ENCODE measurements at regions not wholly inside any gene's neighbourhood (a gene's known extent, or its start where the extent isn't known, plus 50 kb on each side); places are given as distances from the start of the nearest gene placed in this dataset.

DNA sequence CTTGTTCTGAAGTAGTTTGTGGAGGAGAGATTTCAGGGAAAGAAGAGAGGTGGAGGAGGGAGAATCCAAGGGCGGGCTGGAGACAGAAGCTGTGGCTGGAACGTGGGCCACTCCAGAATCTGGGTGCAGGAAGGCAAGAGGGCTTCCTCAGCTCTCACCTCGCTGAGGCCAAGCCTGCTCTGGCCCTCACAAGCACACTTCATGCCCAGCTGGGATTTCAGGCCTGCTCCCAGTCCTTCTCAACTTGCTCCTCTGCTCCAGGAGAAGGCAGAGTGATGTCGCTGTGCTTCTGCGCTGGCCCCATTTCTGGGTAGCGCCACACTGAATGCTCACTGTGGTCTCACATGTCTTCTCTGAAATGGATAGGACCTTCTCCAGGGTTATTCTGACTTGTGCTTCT, 328.8 kb downstream of the FGF9 start:
- CTCF ChIA-PET: no interaction called here
- no peaks in the 10 kb centered on the region for H3K36me3 ChIP-seq (ENCODE audit: control insufficient read depth in 2 of 2, insufficient read depth in 1 of 2, low read length in 2 of 2)
- H3K9me3 ChIP-seq (ENCODE audit: control insufficient read depth, insufficient read depth, low read depth, low read length): no peaks in the 10 kb centered on the region
- H3K4me1 ChIP-seq (ENCODE audit: control insufficient read depth, insufficient read depth, low read length): no peaks in the 10 kb centered on the region; the same call in 1 of the 2 replicates
- no peak overlapping the region for H3K27ac ChIP-seq (ENCODE audit: extremely low read depth, low read depth, low read length)
- POLR2A ChIA-PET: no interaction called here
- TF ChIP-seq, protein P1, sequence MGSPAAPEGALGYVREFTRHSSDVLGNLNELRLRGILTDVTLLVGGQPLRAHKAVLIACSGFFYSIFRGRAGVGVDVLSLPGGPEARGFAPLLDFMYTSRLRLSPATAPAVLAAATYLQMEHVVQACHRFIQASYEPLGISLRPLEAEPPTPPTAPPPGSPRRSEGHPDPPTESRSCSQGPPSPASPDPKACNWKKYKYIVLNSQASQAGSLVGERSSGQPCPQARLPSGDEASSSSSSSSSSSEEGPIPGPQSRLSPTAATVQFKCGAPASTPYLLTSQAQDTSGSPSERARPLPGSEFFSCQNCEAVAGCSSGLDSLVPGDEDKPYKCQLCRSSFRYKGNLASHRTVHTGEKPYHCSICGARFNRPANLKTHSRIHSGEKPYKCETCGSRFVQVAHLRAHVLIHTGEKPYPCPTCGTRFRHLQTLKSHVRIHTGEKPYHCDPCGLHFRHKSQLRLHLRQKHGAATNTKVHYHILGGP (tag by site-specific recombination; IDR thresholded peaks at IDR 0.05): no peak
- TF ChIP-seq, protein P2, sequence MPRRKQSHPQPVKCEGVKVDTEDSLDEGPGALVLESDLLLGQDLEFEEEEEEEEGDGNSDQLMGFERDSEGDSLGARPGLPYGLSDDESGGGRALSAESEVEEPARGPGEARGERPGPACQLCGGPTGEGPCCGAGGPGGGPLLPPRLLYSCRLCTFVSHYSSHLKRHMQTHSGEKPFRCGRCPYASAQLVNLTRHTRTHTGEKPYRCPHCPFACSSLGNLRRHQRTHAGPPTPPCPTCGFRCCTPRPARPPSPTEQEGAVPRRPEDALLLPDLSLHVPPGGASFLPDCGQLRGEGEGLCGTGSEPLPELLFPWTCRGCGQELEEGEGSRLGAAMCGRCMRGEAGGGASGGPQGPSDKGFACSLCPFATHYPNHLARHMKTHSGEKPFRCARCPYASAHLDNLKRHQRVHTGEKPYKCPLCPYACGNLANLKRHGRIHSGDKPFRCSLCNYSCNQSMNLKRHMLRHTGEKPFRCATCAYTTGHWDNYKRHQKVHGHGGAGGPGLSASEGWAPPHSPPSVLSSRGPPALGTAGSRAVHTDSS (tag by site-specific recombination; IDR thresholded peaks at IDR 0.05): no peak
- TF ChIP-seq, protein P3, sequence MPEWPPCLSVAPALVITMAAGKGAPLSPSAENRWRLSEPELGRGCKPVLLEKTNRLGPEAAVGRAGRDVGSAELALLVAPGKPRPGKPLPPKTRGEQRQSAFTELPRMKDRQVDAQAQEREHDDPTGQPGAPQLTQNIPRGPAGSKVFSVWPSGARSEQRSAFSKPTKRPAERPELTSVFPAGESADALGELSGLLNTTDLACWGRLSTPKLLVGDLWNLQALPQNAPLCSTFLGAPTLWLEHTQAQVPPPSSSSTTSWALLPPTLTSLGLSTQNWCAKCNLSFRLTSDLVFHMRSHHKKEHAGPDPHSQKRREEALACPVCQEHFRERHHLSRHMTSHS (tag by site-specific recombination; IDR thresholded peaks at IDR 0.05): no peak
- TF ChIP-seq ZNF510 (tag by site-specific recombination; IDR thresholded peaks at IDR 0.05; ENCODE audit: insufficient replicate concordance) (no peak), ZFHX2 (tag by site-specific recombination; conservative IDR thresholded peaks at IDR 0.05) (no peak), ZNF423 (tag by site-specific recombination; IDR thresholded peaks at IDR 0.05) (no peak)
- H3K4me3 ChIP-seq (ENCODE audit: low read depth, low read length): no peak overlapping the region

DNA sequence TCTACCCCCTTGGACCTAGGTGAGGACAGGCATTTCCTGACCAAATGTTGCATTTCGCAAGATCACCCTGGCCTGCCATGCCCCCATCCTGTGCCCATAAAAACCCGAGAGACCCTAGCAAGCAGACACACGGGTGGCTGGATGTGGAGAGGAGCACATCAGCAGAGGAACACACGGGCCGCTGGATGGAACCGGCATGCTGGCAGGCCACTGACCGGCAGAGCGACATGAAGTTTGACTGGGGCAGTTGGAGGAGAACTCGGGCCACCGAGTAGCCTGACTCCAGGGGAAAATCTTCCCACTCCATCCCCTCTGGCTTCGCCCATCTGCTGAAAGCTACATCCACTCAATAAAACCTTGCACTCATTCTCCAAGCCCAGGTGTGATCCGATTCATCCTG, 329.3 kb downstream of the FGF9 start:
- Histone ChIP-seq H3K4me3 (ENCODE audit: low read depth, low read length) (no peak overlapping the region), H3K27ac (ENCODE audit: extremely low read depth, low read depth, low read length) (no peak overlapping the region), H3K4me1 (ENCODE audit: control insufficient read depth, insufficient read depth, low read length) (no peaks in the 10 kb centered on the region; the same call in 1 of the 2 replicates), H3K36me3 (ENCODE audit: control insufficient read depth in 2 of 2, insufficient read depth in 1 of 2, low read length in 2 of 2) (no peaks in the 10 kb centered on the region), H3K9me3 (ENCODE audit: control insufficient read depth, insufficient read depth, low read depth, low read length) (no peaks in the 10 kb centered on the region)
- ChIA-PET CTCF (interaction anchor here (0.6 kb wide), 1 partner anchor 733 kb away, joined by 3 read pairs; no protein-coding TSS in a partner anchor), POLR2A (no interaction called here)
- no peak for TF ChIP-seq ZXDB (tag by site-specific recombination; IDR thresholded peaks at IDR 0.05)
- no peak for TF ChIP-seq ZNF274 (IDR thresholded peaks at IDR 0.05; ENCODE audit: low read length)
- no peak for TF ChIP-seq ZNF274 (tag by site-specific recombination; IDR thresholded peaks at IDR 0.05; ENCODE audit: borderline replicate concordance)
- no peak for TF ChIP-seq ZNF140 (tag by site-specific recombination; IDR thresholded peaks at IDR 0.05)
- no peak for TF ChIP-seq ZNF791 (tag by site-specific recombination; IDR thresholded peaks at IDR 0.05)
- TF ChIP-seq ZNF362 (tag by site-specific recombination; IDR thresholded peaks at IDR 0.05): no peak
- no peak for TF ChIP-seq WT1 (tag by site-specific recombination; IDR thresholded peaks at IDR 0.05)
- TF ChIP-seq SETDB1 (IDR thresholded peaks at IDR 0.05; ENCODE audit: insufficient read length, low read length): no peak
- TF ChIP-seq, protein P4, sequence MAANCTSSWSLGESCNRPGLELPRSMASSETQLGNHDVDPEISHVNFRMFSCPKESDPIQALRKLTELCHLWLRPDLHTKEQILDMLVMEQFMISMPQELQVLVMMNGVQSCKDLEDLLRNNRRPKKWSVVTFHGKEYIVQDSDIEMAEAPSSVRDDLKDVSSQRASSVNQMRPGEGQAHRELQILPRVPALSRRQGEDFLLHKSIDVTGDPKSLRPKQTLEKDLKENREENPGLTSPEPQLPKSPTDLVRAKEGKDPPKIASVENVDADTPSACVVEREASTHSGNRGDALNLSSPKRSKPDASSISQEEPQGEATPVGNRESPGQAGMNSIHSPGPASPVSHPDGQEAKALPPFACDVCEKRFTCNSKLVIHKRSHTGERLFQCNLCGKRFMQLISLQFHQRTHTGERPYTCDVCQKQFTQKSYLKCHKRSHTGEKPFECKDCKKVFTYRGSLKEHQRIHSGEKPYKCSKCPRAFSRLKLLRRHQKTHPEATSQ (tag by site-specific recombination; IDR thresholded peaks at IDR 0.05): no peak
- no peak for TF ChIP-seq ZNF433 (tag by site-specific recombination; IDR thresholded peaks at IDR 0.05; ENCODE audit: low read depth)
- no peak for TF ChIP-seq AEBP2 (tag by site-specific recombination; IDR thresholded peaks at IDR 0.05; ENCODE audit: borderline replicate concordance)
- no peak for TF ChIP-seq SCRT2 (tag by site-specific recombination; IDR thresholded peaks at IDR 0.05)
- TF ChIP-seq, protein P5, sequence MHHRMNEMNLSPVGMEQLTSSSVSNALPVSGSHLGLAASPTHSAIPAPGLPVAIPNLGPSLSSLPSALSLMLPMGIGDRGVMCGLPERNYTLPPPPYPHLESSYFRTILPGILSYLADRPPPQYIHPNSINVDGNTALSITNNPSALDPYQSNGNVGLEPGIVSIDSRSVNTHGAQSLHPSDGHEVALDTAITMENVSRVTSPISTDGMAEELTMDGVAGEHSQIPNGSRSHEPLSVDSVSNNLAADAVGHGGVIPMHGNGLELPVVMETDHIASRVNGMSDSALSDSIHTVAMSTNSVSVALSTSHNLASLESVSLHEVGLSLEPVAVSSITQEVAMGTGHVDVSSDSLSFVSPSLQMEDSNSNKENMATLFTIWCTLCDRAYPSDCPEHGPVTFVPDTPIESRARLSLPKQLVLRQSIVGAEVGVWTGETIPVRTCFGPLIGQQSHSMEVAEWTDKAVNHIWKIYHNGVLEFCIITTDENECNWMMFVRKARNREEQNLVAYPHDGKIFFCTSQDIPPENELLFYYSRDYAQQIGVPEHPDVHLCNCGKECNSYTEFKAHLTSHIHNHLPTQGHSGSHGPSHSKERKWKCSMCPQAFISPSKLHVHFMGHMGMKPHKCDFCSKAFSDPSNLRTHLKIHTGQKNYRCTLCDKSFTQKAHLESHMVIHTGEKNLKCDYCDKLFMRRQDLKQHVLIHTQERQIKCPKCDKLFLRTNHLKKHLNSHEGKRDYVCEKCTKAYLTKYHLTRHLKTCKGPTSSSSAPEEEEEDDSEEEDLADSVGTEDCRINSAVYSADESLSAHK (tag by site-specific recombination; IDR thresholded peaks at IDR 0.05): no peak
- no peak for TF ChIP-seq ZNF391 (tag by site-specific recombination; IDR thresholded peaks at IDR 0.05; ENCODE audit: borderline replicate concordance, low read depth)
- TF ChIP-seq GLI2 (tag by site-specific recombination; IDR thresholded peaks at IDR 0.05; ENCODE audit: borderline replicate concordance, low read depth): no peak
